ENCODE measurements at regions not wholly inside any gene's neighbourhood (a gene's known extent, or its start where the extent isn't known, plus 50 kb on each side); places are given as distances from the start of the nearest gene placed in this dataset.

DNA sequence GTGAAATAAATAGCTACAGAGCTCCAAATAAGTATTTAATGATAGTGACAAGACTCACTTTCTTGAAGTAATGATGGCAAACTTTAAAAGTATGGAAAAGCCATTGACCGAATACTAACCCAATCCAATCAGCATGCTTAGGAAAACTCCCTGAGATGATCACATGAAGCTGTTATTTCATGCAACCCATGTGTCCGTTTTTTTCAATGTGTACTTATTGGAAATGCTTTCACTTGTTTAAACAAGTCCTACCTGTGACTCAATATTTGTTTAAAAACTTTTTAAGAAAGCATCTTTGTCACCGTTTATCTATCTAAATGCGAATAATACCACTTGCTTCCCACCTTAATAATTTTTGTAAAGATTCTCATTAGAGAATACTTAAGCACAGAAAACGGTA lies 185.8 kb downstream of the NRIP1 start:
- H3K27me3 ChIP-seq (ENCODE audit: insufficient read depth, low read length) = no peaks in the 10 kb centered on the region
- H4K91ac ChIP-seq (ENCODE audit: insufficient read length, low read depth, low read length) = no peak overlapping the region
- no peak overlapping the region for H3K56ac ChIP-seq (ENCODE audit: insufficient read length, low read depth, low read length)
- Mint-ChIP-seq H3K27me3 (ENCODE audit: low read depth) (no peaks in the 10 kb centered on the region), H3K9me3 (no peaks in the 10 kb centered on the region; a peak in 1 of 5 replicates), H3K27ac (no peak overlapping the region), H3K4me1 (peaks cover 0 to 2% of the 10 kb centered on the region in 2 experiments; a peak in 2 of 4 replicates), H3K36me3 (ENCODE audit: insufficient read depth in 1 of 3, low read depth in 3 of 3) (no peaks in the 10 kb centered on the region), H3K4me3 (no peak overlapping the region)
- H4K20me1 ChIP-seq (ENCODE audit: control insufficient read depth, insufficient read depth, insufficient read length) = no peaks in the 10 kb centered on the region
- no peak overlapping the region for H3K4ac ChIP-seq (ENCODE audit: low read depth, low read length)
- no peaks in the 10 kb centered on the region for H3K4me1 ChIP-seq (ENCODE audit: insufficient read depth, low read length)
- no peak overlapping the region for H2BK12ac ChIP-seq (ENCODE audit: insufficient read length, low read depth, low read length)
- no peaks in the 10 kb centered on the region for H3K9me3 ChIP-seq (ENCODE audit: control insufficient read depth, low read depth, low read length)
- WGBS (ENCODE audit: extremely low coverage, insufficient read length, low lambda C conversion rate) = no CpG with 5 or more reads among the region's 5 CpGs
- no peak overlapping the region for H2BK15ac ChIP-seq (ENCODE audit: low read depth, low read length)
- H3K79me2 ChIP-seq (ENCODE audit: insufficient read depth, low read length) = no peaks in the 10 kb centered on the region
- H2BK20ac ChIP-seq (ENCODE audit: low read depth, low read length, poor library complexity, severe bottlenecking) = no peak overlapping the region
- no peak overlapping the region for H3K9ac ChIP-seq (ENCODE audit: extremely low read depth, insufficient read length, low read length)
- H3T11ph ChIP-seq (ENCODE audit: low read length) = no peak overlapping the region
- no peak overlapping the region for H2AK5ac ChIP-seq (ENCODE audit: insufficient read length, low read length)
- no peak overlapping the region for H4K8ac ChIP-seq (replicated peaks; ENCODE audit: insufficient read length, low read depth, low read length)
- no peak overlapping the region for H3K23ac ChIP-seq (ENCODE audit: insufficient read length, low read depth, low read length)
- no peaks in the 10 kb centered on the region for H3K79me1 ChIP-seq (ENCODE audit: insufficient read depth, low read depth, low read length, poor library complexity, severe bottlenecking)
- no peak overlapping the region for H2BK5ac ChIP-seq (ENCODE audit: insufficient read length, low read length)
- no peak overlapping the region for H3K18ac ChIP-seq (ENCODE audit: insufficient read length, low read depth, low read length)
- H3K27ac ChIP-seq (ENCODE audit: insufficient read length, low read depth, low read length) = no peak overlapping the region
- H3K14ac ChIP-seq (ENCODE audit: insufficient read depth, low read length) = no peak overlapping the region
- H2BK120ac ChIP-seq (ENCODE audit: low read depth, low read length, poor library complexity, severe bottlenecking) = no peak overlapping the region
- H4K5ac ChIP-seq (ENCODE audit: insufficient read length, low read depth, low read length) = no peak overlapping the region
- DNase-seq = no peak
- no peaks in the 10 kb centered on the region for H3K23me2 ChIP-seq (ENCODE audit: insufficient read length, low read depth, low read length, poor library complexity, severe bottlenecking)
- TF ChIP-seq, protein P1, sequence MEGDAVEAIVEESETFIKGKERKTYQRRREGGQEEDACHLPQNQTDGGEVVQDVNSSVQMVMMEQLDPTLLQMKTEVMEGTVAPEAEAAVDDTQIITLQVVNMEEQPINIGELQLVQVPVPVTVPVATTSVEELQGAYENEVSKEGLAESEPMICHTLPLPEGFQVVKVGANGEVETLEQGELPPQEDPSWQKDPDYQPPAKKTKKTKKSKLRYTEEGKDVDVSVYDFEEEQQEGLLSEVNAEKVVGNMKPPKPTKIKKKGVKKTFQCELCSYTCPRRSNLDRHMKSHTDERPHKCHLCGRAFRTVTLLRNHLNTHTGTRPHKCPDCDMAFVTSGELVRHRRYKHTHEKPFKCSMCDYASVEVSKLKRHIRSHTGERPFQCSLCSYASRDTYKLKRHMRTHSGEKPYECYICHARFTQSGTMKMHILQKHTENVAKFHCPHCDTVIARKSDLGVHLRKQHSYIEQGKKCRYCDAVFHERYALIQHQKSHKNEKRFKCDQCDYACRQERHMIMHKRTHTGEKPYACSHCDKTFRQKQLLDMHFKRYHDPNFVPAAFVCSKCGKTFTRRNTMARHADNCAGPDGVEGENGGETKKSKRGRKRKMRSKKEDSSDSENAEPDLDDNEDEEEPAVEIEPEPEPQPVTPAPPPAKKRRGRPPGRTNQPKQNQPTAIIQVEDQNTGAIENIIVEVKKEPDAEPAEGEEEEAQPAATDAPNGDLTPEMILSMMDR (conservative IDR thresholded peaks at IDR 0.05) = no peak
- no peak overlapping the region for H3K4me2 ChIP-seq (ENCODE audit: insufficient read depth, insufficient read length, low read length)
- no peak overlapping the region for H2AFZ ChIP-seq (ENCODE audit: low read length)

Measured in H9 (cell line).